IPS DF 6.9 (cell line): ENCODE measurements at regions not wholly inside any gene's neighbourhood (a gene's known extent, or its start where the extent isn't known, plus 50 kb on each side); places are given as distances from the start of the nearest gene placed in this dataset.

Experiments used
- DNase-seq: peaks from one replicate; pipeline ENCODE4 v3.0.0-alpha.2; 2013; ENCODE audit warnings: low read depth, low spot score
- H3K27ac ChIP-seq: one replicate; pipeline ENCODE4 v1.5.1; 2013; ENCODE audit warnings: low read length, control low read depth
- H3K27me3 ChIP-seq: 2 replicates; pipeline ENCODE4 v1.6.1; 2013; ENCODE audit warnings: mild to moderate bottlenecking, low read length; ENCODE audit not compliant: control insufficient read depth, insufficient read depth
- H3K36me3 ChIP-seq: 2 replicates; pipeline ENCODE4 v1.6.1; 2013; ENCODE audit warnings: low read length; ENCODE audit not compliant: control insufficient read depth, insufficient read depth
- H3K4me1 ChIP-seq: 2 replicates; pipeline ENCODE4 v1.6.1; 2013; ENCODE audit warnings: low read length; ENCODE audit not compliant: control insufficient read depth, insufficient read depth
- H3K4me3 ChIP-seq: 2 replicates; pipeline ENCODE4 v1.5.1; 2013; ENCODE audit warnings: mild to moderate bottlenecking, low read length
- H3K9me3 ChIP-seq: 2 replicates; pipeline ENCODE4 v1.6.1; 2013; ENCODE audit warnings: low read length, inconsistent platforms; ENCODE audit not compliant: control insufficient read depth, insufficient read depth
- WGBS: extraction: QIAGEN DNeasy Blood & Tissue Kit; methylation state at CpG from one replicate; pipeline ENCODE4 v1.1.7; 2013; ENCODE audit warnings: mixed read lengths, missing lambda C conversion rate; ENCODE audit not compliant: insufficient read length, insufficient coverage; 5-methylcytosine and 5-hydroxymethylcytosine counted together

DNA sequence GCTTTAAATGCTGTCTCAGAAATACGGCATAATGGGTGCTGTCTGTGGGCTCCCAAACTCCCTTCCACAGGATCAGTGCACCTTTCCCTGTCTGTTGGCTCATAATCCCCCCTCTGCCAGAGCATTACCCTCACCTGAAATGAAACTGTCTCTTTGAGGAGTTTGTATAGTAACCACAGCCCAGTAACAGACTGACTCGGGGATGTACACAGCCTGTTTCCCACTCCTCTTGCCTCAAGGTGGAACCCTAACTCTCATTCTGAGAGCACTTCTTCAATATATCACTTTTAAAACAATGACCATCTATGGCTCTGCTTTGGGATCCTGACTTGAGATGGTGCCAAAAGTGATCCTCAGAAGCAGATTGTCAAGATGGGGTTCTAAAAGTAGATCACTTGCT lies 332.5 kb downstream of the AMY1C start:
- Histone ChIP-seq H3K4me3 (no peak overlapping the region), H3K36me3 (no peaks in the 10 kb centered on the region), H3K9me3 (no peaks in the 10 kb centered on the region), H3K27me3 (no peaks in the 10 kb centered on the region), H3K27ac (no peak overlapping the region), H3K4me1 (peaks cover 4% of the 10 kb centered on the region; the same call in 1 of the 2 replicates)
- WGBS = no CpG with 5 or more reads among the region's 2 CpGs
- no peak for DNase-seq

DNA sequence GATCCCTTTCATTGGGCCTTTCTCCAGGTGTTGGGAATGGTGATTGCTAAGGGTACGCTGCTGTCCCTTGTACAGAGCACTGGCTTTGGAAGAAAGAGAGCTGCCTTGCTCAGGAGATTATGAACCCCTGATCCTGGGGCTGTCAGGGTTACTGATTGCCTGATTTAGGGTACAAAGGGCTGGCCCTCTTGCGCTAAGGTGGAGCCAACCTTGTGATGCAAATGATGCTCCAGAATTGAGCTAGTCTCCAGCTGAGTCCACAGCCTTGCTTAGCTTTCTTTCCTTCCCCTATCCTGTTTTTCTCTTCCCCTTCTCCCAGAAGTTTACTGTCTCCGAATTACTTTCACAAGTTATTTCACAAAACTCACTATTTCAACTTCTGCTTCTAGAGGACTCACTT lies 334.7 kb downstream of the AMY1C start:
- no peaks in the 10 kb centered on the region for H3K36me3 ChIP-seq
- no peaks in the 10 kb centered on the region for H3K9me3 ChIP-seq
- WGBS = no CpG with 5 or more reads among the region's 3 CpGs
- DNase-seq = no peak
- no peak overlapping the region for H3K27ac ChIP-seq
- H3K27me3 ChIP-seq = no peaks in the 10 kb centered on the region
- no peak overlapping the region for H3K4me3 ChIP-seq
- peaks cover 4% of the 10 kb centered on the region; the same call in 1 of the 2 replicates for H3K4me1 ChIP-seq

DNA sequence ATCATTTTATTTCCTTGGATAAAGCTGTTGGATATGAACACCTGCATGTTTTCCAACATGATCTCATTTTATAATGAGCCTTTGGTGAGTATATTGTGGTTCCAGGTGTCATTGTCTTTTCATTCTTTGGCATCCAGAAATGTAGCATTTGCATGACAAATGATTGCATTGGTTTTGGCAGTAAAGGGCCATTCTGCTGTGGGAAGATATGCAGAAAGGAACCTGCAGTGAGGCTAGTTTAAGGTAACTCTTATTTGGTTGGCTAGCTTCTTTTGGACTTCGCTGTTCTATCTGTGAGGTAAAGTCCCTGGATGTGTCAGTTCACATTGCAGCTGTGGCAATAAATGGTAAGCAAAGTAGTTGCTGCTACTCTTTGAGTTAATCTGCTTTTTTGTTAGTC lies 343.0 kb downstream of the AMY1C start:
- Histone ChIP-seq H3K27ac (no peak overlapping the region), H3K4me3 (no peak overlapping the region), H3K36me3 (no peaks in the 10 kb centered on the region), H3K9me3 (no peaks in the 10 kb centered on the region), H3K4me1 (peaks cover 5% of the 10 kb centered on the region; the same call in 1 of the 2 replicates), H3K27me3 (no peaks in the 10 kb centered on the region)
- no CpG with 5 or more reads among the region's 1 CpG for WGBS
- DNase-seq = peak; percentile 20

DNA sequence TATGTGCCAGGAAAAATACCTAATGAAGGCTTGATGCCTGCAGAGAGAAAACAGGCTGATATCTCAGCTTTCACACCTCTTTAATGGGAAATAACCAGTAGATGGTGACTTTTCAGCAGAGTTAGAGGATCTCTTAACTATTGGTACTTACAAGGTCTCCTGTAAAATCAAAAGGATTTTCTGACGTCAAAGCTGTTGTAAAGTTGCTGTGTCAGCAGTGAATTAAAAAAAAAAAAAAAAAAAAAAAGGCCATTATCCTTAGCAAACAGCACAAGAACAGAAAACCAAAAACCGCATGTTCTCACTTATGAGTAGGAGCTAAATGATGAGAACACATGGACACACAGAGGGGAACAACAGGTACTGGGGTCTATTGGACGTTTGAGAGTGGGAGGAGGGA lies 349.1 kb downstream of the AMY1C start:
- Histone ChIP-seq H3K27me3 (no peaks in the 10 kb centered on the region), H3K4me3 (no peak overlapping the region), H3K4me1 (no peaks in the 10 kb centered on the region), H3K9me3 (no peaks in the 10 kb centered on the region), H3K36me3 (no peaks in the 10 kb centered on the region), H3K27ac (no peak overlapping the region)
- no peak for DNase-seq
- no CpG with 5 or more reads among the region's 3 CpGs for WGBS

DNA sequence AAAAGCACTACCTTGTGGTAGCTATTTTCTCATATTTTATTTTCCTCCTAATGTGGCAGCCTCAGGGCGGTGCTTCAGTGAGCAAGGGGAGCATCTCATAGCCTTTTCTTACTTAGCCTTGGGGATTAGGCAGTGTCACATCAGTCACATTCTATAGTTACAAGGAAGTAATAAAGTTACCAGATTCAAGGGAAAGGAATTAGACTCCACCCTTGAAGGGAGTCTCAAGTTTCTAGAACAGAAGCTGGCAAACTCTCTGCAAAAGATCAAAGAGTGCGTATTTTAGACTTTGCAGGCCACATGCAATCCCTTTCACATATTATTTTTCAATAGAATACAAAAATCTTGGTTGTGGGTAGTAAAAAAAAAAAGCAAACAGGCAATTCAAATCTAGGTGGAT lies 350.4 kb downstream of the AMY1C start:
- H3K27ac ChIP-seq = no peak overlapping the region
- no peaks in the 10 kb centered on the region for H3K36me3 ChIP-seq
- no peak for DNase-seq
- no peak overlapping the region for H3K4me3 ChIP-seq
- no CpG with 5 or more reads among the region's 2 CpGs for WGBS
- no peaks in the 10 kb centered on the region for H3K9me3 ChIP-seq
- no peaks in the 10 kb centered on the region for H3K4me1 ChIP-seq
- H3K27me3 ChIP-seq = no peaks in the 10 kb centered on the region

DNA sequence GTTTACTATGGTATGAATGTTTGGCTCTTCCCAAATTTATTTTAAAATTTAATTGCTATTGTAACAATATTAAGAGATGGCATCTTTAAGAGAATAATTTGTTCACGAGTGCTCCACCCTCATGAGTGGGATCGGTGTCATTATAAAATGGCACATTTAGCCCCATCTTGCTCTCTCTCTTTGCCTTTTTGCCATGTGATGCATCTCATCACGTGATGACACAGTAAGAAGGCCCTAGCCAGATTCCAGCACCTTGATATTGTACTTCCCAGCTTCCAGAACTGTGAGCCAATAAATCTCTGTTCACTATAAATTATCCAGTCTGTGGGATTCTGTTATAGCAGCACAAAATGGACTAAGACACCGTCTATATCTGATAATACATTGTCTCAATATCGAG lies 355.8 kb downstream of the AMY1C start:
- DNase-seq = no peak
- Histone ChIP-seq H3K36me3 (no peaks in the 10 kb centered on the region), H3K4me1 (no peaks in the 10 kb centered on the region), H3K27me3 (no peaks in the 10 kb centered on the region), H3K27ac (no peak overlapping the region), H3K9me3 (no peaks in the 10 kb centered on the region), H3K4me3 (no peak overlapping the region)
- WGBS = no CpG with 5 or more reads among the region's 5 CpGs

DNA sequence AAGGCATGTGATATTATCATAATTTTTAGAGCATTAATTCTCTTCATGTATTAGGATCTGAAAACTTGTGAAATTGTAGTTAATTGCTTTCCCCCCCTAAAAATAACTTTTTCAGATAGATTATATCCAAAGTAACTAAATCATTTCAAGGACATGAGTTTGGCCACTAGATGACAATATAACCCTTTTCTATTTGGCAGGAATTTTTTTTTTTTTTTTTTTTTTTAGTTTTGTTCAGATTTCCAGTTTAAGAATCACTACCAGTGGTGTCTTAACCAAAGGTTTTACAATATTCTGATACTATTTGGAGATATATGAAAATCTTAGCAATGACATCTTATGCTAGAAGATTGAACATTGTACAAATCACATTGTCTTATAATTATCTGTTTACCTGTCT lies 370.8 kb downstream of the AMY1C start:
- H3K4me1 ChIP-seq = no peaks in the 10 kb centered on the region
- no peak for DNase-seq
- no peaks in the 10 kb centered on the region for H3K9me3 ChIP-seq
- no peak overlapping the region for H3K27ac ChIP-seq
- no peaks in the 10 kb centered on the region for H3K36me3 ChIP-seq
- no peaks in the 10 kb centered on the region for H3K27me3 ChIP-seq
- no peak overlapping the region for H3K4me3 ChIP-seq

DNA sequence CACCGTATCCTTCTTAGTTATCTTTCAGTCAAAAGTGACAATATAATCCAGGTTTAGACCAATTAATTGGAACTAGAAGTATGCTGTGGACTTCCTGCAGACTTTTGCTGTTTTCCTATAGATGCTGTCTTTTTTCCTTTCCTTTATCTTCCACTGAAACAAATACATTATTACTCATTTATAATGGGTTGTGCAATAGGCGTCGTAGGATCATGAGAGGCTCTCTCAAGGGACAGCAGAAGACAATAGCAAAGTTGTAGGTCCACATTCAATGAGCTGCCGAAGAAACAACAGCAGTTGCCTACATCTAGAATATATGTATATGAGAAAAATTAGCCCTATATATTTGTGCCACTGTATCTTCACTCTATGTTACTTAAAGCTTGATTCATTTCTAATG lies 371.6 kb downstream of the AMY1C start:
- H3K4me1 ChIP-seq = no peaks in the 10 kb centered on the region
- H3K27me3 ChIP-seq = no peaks in the 10 kb centered on the region
- DNase-seq = no peak
- H3K4me3 ChIP-seq = no peak overlapping the region
- no peaks in the 10 kb centered on the region for H3K9me3 ChIP-seq
- no peak overlapping the region for H3K27ac ChIP-seq
- no peaks in the 10 kb centered on the region for H3K36me3 ChIP-seq
- no CpG with 5 or more reads among the region's 4 CpGs for WGBS

DNA sequence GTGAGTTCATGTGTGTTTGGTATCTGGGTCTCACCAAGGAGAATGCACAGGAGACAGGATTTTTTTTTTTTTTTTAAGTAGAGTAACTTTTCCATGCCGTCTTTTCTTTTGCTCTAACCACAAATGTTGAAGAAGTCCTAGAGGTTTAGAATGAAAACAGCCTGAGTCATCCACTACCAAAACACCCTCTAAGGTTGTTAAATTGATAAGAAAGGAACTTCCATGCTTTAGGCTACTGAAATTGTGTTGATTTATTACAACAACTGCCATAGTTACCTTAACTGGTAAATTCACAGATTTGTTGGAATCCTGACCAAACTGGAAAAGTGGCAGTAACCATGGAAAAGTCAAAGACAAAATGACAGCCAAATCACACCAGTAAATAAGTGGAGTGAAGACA lies 375.6 kb downstream of the AMY1C start:
- no peak for DNase-seq
- WGBS = no CpG with 5 or more reads among the region's 1 CpG

DNA sequence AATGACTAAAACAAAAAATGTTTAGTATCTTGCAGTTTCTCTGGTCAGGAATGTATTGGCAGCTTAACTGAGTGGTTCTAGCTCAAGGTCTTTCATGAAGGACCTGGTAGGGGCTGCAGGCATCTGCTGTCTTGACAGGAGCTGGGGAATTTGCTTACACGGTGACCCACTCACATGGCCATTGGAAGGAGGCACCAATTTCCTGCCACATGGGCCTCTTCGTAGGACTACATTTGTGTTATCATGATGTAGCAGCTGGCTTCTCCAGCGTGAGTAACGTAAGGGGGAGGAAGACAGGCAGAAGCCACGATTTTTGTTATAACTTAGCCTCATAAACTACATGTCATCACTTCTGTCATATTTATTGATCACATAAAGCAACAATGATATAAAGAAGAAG lies 376.3 kb downstream of the AMY1C start:
- H3K4me3 ChIP-seq = no peak overlapping the region
- H3K36me3 ChIP-seq = no peaks in the 10 kb centered on the region
- no CpG with 5 or more reads among the region's 5 CpGs for WGBS
- H3K27me3 ChIP-seq = no peaks in the 10 kb centered on the region
- H3K9me3 ChIP-seq = no peaks in the 10 kb centered on the region
- no peak for DNase-seq
- no peak overlapping the region for H3K27ac ChIP-seq
- H3K4me1 ChIP-seq = no peaks in the 10 kb centered on the region

More for the DNA sequence above, 375.6 kb downstream of the AMY1C start:
- Histone ChIP-seq H3K4me1 (no peaks in the 10 kb centered on the region), H3K4me3 (no peak overlapping the region), H3K27ac (no peak overlapping the region), H3K27me3 (no peaks in the 10 kb centered on the region), H3K9me3 (no peaks in the 10 kb centered on the region), H3K36me3 (no peaks in the 10 kb centered on the region)

DNA sequence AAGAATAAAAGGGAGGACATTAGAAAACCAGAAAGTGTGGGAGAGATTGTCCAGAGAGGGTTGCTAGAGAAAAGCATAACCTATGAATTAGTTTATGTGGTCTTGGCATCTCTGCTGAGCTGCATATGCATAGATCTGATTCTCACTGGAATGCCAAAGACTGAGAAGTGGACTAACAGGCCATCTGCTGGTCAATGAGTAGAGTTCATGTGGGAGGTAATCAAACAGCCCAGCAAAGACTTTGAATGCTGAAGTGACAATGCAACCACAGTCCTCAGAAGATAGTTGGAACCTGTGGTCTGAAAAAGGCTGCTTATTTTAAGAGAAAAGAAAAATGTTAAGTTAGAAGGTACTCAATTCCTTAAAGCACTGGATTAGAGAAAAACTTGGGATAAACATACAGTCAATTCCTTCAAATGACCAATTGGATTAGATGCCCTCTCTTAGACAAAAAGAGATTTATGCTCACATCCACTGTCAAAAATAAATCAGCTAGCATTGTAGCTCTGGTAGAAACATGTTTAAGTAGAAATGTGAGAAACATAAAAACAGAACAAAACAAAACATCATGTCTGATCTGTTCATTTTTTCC lies 382.8 kb downstream of the AMY1C start:
- H3K36me3 ChIP-seq = no peaks in the 10 kb centered on the region
- no peaks in the 10 kb centered on the region for H3K27me3 ChIP-seq
- DNase-seq = peak; percentile 41

More for the DNA sequence above, 382.8 kb downstream of the AMY1C start:
- no peaks in the 10 kb centered on the region for H3K9me3 ChIP-seq
- H3K4me1 ChIP-seq = no peaks in the 10 kb centered on the region
- H3K4me3 ChIP-seq = no peak overlapping the region
- no peak overlapping the region for H3K27ac ChIP-seq
